ENCODE measurements at regions not wholly inside any gene's neighbourhood (a gene's known extent, or its start where the extent isn't known, plus 50 kb on each side); places are given as distances from the start of the nearest gene placed in this dataset.

GRCh38 chr21:27154451-27155129 is 187.7 kb upstream of the ADAMTS5 start:
- no peak for DNase-seq (ENCODE audit: low read depth in 2 of 2)

GRCh38 chr21:27152996-27153395 is 186.1 kb upstream of the ADAMTS5 start:
- DNase-seq (ENCODE audit: low read depth in 2 of 2) = no peak

- DNase-seq (ENCODE audit: low read depth in 2 of 2) = no peak
Observed at GRCh38 chr21:27149034-27149433, 182.1 kb upstream of the ADAMTS5 start.

GRCh38 chr21:27146268-27146667 is 179.4 kb upstream of the ADAMTS5 start:
- no peak for DNase-seq (ENCODE audit: low read depth in 2 of 2)

- DNase-seq (ENCODE audit: low read depth in 2 of 2) = no peak
Observed at GRCh38 chr21:27145134-27145798, 178.4 kb upstream of the ADAMTS5 start.

GRCh38 chr21:27143476-27143875 is 176.6 kb upstream of the ADAMTS5 start:
- DNase-seq (ENCODE audit: low read depth in 2 of 2) = no peak

GRCh38 chr21:27139526-27139925 is 172.6 kb upstream of the ADAMTS5 start:
- DNase-seq (ENCODE audit: low read depth in 2 of 2) = no peak

GRCh38 chr21:27134516-27134915 is 167.6 kb upstream of the ADAMTS5 start:
- DNase-seq (ENCODE audit: low read depth in 2 of 2) = no peak

- no peak for DNase-seq (ENCODE audit: low read depth in 2 of 2)
Observed at GRCh38 chr21:27132266-27132665, 165.4 kb upstream of the ADAMTS5 start.

- DNase-seq (ENCODE audit: low read depth in 2 of 2) = no peak
Observed at GRCh38 chr21:27130154-27130553, 163.3 kb upstream of the ADAMTS5 start.

GRCh38 chr21:27129694-27130093 is 162.8 kb upstream of the ADAMTS5 start:
- no peak for DNase-seq (ENCODE audit: low read depth in 2 of 2)

GRCh38 chr21:27129215-27129614 is 162.3 kb upstream of the ADAMTS5 start:
- no peak for DNase-seq (ENCODE audit: low read depth in 2 of 2)

GRCh38 chr21:27126140-27126539 is 159.3 kb upstream of the ADAMTS5 start:
- DNase-seq (ENCODE audit: low read depth in 2 of 2) = no peak

GRCh38 chr21:27122686-27123085 is 155.8 kb upstream of the ADAMTS5 start:
- DNase-seq (ENCODE audit: low read depth in 2 of 2) = no peak

- DNase-seq (ENCODE audit: low read depth in 2 of 2) = no peak
Observed at GRCh38 chr21:27114111-27114510, 147.2 kb upstream of the ADAMTS5 start.

- DNase-seq (ENCODE audit: low read depth in 2 of 2) = no peak
Observed at GRCh38 chr21:27112186-27112585, 145.3 kb upstream of the ADAMTS5 start.

- DNase-seq (ENCODE audit: low read depth in 2 of 2) = no peak
Observed at GRCh38 chr21:27110956-27111355, 144.1 kb upstream of the ADAMTS5 start.

GRCh38 chr21:27108701-27109100 is 141.8 kb upstream of the ADAMTS5 start:
- DNase-seq (ENCODE audit: low read depth in 2 of 2) = no peak

GRCh38 chr21:27108228-27108627 is 141.3 kb upstream of the ADAMTS5 start:
- no peak for DNase-seq (ENCODE audit: low read depth in 2 of 2)

GRCh38 chr21:27104846-27105431 is 138.1 kb upstream of the ADAMTS5 start:
- no peak for DNase-seq (ENCODE audit: low read depth in 2 of 2)

GRCh38 chr21:27103768-27104167 is 136.9 kb upstream of the ADAMTS5 start:
- no peak for DNase-seq (ENCODE audit: low read depth in 2 of 2)

- DNase-seq (ENCODE audit: low read depth in 2 of 2) = no peak
Observed at GRCh38 chr21:27101523-27101922, 134.6 kb upstream of the ADAMTS5 start.

Measured in lung microvascular endothelial cell (primary cell).